ENCODE measurements at regions not wholly inside any gene's neighbourhood (a gene's known extent, or its start where the extent isn't known, plus 50 kb on each side); places are given as distances from the start of the nearest gene placed in this dataset.

DNA sequence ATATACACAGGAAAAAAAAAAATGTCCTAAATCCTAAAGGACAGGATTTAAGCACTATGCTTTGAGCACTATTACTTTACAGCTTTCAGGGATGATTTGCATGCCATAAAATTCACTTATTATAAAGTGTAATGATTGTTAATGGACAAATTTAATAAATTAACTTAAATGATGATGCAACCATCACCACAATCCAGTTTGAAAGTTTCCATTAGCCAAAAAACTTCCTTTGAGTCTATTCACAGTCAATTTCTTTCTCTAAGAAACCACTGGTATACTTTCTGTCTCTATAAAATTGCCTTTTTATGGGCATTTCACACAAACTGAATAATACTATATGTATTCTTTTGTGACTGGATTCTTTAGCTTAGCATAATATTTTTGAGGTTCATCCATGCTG, 111.1 kb upstream of the RIOK3 start:
- no peak for DNase-seq (ENCODE audit: low spot score)

DNA sequence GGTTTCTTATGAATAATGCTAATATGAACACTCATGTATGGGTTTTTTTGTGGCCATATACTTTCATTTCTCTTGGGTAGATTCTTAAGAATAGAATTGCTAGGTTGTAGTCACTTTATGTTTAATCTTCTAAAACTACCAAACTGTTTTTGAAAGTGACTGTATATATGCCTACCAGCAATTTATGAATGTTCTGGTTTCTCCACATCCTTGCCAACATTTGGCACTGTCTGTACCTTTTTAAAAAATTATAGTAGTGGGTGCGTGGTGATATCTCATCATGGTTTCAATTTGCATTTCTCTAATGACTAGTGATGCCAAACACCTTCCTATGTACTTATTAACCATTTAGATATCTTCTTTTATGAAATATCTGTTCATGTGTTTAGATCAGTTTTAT, 110.6 kb upstream of the RIOK3 start:
- no peak for DNase-seq (ENCODE audit: low spot score)

DNA sequence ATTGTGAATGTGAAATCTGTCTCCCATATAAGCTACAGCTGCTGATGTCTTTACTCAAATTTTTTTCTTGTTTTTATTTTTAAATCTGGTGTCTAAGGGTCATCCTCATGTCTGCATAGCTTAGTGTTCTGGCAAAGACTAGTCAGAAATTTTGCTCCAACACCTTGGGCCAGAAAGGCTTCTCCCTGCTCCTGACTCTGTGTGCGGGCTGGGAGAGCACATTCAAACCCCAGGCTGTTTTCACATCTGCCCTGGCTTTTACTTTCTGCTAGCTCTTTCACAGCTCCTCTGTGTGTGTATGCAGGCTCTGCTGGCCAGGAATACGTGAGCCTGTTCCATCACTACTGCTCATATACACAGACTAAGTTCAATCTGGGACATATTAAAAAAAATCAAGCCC, 102.9 kb upstream of the RIOK3 start:
- DNase-seq (ENCODE audit: low spot score): no peak

DNA sequence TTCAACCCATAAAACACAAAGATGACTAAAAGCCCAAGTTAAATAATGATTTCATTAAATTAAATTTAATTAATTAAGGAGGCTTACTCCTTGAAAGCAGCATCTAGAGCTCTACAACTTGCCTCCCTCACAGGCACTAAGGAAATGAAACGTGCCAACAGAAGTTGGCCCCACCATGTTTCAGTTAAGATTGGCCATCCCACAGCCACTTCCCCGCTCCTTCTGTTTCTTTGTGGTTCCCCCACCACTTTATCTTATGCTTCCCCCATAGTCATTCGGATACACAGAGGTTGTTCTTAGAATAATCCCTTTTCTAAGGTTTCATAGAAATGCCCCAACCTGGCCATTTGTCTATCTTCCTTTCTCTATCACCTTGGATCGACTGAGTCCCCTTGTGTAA, 101.6 kb upstream of the RIOK3 start:
- no peak for DNase-seq (ENCODE audit: low spot score)

DNA sequence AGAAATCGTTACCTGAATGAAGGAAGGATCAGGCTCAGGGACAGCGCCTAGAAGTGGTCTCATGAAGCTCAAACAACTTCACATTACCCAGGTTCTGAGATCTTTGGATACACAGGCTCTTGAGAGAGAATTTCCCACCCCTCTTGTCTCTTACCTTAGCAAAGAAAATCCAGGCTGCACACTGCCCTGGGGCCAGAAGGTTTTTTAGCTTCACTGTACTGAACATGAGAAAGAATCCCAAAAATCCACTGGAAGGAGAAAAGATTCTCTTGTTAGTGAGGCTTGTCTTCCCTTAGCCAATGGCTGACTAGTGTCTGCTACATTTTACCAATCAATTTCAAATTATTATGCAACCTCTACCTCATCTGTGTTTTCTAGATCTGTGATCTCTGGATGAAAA, 101.0 kb upstream of the RIOK3 start:
- no peak for DNase-seq (ENCODE audit: low spot score)

DNA sequence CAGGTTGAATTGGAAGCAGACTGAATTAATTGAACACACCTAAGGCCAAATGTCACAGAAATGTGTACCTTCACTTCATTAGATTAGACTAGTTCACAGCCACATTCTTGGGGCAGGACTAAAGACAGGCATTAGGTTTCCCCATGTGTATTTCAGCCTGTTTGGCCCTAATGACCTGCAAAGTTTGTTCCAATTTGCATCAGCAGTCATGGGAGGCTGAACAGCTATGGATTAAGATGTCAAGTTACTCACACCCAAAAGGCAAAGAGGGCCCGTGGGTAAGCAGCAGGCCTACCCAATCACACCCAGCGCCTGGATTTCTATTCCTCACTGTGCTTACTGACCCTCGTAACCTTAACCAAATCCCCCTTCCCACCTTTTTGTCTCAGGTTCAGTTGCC, 99.6 kb upstream of the RIOK3 start:
- DNase-seq (ENCODE audit: low spot score): no peak

DNA sequence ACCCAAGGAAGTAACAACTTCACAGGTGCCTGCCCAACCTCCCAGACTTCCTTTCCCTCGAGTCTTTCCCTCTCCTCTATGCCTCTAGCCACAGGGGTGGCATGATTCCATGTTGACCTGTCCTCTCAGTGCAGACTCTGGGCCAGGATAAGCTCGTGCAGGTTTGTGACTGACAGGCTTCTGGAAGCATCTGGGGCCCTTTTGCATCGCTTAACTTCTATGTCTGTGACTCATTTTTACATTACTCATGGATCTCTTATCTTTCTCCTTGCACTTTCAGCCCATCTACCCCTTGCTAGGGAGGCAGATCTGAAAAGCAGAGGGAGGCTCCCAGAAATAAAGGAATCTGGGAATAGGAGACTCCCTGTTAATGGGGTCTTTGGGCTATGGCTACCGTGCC, 98.5 kb upstream of the RIOK3 start:
- no peak for DNase-seq (ENCODE audit: low spot score)

DNA sequence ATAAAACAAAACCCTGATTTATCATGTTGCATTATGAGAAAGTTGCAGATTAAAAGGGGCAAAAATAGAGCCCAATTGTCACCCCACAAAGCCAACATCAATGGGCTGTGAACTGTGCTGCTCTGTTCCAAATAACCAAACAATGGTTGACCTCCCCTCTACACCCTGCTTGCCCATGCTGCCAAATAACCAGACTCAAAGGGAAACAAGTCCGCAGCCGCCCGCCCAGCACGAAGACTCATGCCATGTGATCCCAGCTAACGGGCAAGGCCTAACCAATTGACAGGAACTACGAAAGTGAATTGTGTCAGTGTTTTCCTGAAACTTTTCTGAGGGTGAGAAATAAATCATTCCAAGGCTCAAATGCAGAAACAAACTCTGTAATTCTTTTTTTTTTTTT, 97.9 kb upstream of the RIOK3 start:
- DNase-seq (ENCODE audit: low spot score): no peak

DNA sequence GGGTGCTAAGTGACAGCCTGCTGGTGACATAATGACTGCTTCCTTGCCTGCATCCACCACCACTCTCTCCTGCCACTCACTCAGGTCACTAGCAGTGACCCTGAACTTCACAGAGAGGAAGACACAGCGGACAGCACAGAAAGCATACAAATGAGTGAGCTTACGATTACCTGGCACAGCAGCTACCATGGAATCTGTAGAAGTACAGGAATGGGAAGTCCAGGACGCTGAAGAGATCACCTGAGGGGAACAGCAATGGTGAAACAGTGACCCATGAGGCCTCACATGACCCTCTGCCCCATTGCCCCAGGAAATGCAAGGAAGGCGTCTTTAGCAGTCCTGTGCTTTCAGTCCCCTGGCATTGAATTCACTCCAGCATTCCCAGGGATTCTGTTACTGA, 96.7 kb upstream of the RIOK3 start:
- DNase-seq (ENCODE audit: low spot score): no peak

DNA sequence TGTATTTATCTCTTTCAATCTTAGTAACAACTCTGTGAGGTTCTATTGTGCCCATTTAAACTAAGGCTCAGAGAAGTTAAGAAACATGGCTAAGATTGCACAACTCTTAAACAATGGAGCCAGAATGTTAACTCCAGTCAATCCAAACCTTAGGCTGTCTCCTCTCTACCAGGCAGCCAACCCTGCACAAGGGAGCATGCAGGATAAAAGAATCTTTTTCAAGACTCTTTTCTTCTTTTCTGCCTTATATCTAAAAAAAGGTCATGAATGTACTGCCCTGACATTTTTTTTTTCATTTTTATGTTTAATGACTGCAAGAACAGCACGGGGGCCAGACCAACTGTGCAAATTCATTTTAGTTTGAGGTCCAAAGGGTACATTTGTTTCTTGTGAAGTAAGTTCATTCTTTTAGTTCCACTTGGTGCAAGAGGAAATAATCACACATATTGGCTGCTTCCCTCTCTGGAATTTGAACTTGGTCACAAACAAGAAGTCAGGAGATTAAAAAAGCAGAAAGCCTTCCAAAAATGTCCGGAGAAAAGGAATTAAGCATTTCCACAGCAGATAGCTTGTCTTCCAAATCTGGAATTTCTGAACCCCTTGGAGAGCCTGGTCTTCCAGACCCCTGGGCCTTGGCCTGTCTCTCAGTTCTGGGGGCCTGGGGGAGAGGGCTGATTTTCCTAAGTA, 96.0 kb upstream of the RIOK3 start:
- peak; percentile 68 for DNase-seq (ENCODE audit: low spot score)

DNA sequence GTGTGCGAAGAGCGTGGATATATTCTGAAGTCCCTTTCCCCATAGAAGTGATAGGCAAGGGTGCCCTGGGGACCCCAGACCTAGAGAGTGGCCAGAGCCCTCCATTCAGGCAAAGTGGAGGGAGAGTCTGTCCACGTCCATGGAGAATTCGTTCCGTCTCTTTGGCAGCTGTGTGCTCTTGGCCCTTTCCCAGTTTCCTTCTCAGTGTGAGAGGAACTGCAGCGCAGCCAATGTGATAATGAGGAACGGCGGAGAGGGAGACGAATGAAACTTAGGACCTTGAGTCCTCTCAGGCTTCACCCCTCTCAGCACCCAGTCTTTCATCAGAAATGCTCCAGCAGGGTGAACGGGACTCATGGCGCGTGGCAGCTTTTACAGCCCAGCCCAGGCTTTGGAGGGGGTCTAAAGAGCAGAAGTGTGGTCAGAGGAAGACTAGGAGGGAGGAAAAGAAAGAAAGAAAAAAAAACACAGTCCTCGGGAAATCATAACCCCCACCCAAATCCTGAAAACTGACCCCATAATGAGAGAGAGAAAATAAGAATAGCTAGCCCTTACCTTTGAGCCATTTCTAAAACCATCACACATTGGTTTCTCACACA, 95.0 kb upstream of the RIOK3 start:
- no peak for DNase-seq (ENCODE audit: low spot score)

DNA sequence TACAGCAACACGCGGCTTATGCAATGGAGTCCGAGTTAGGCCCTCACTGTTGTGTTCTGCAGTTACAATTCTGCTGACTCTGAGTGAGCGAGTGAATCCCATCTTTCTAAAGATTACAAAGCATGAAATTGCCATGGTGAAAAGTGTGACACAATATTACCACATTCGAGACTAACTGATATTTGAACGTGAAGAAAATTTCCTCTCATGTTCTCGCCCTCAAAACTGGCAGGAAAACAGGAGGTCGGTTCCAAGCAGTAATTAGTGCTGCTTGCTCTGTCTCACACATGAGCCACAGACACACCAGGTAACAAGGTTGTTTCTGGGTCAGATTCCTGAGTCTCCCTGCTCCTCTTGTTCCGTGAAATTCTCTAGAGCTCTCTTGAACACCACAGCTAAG, 93.7 kb upstream of the RIOK3 start:
- DNase-seq (ENCODE audit: low spot score): no peak

DNA sequence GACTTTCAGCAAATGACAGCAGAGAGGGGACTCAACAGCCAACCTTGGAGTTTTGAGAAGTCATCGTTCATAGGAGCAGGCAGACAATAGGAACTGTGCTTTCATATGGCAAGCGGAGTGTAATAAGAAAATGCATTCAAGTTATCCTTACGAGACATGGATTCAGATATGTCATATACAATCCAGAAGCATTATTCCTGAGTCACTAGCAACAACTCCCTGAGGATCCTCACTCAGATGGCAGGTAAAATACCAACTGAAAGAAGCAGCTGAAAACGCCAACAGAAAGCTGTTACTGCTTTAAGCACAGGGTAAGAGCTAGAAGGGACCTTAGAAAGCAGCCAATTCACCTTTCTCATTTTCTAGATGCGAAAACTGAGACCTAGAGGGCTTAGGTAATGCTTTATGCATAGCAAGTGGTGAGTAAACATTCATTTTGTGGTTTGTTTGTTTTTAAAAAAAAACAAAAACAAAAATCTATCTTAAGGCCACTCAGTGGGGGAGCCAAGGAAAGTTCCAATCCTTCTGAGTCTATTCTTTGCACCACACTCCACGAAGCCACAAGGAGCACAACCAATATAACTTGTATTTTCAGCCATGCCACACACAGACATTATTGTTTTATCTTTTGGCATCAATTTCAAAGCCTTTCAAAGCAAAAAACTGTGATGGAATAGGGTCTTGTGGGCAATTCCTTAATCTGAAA, 89.1 kb upstream of the RIOK3 start:
- DNase-seq (ENCODE audit: low spot score): no peak

DNA sequence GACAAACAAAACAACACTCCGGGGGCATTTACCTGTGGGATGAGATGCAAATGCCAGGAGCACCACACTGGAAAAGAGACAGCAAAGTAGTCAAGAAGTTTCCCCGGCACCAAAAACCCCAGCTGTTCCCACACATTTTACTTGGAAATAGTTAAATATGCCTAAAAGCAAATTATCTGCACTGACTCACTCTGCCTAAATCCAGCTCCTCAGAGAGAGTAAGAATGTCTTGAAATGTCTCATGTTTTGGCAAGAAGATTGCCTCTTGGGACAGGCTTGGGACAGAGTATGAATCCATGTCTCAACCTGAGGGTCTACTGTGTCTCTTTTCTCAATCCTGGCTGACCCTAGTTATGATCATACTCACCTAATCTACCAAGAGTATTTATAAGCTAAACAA, 87.5 kb upstream of the RIOK3 start:
- peak; percentile 70 for DNase-seq (ENCODE audit: low spot score)

DNA sequence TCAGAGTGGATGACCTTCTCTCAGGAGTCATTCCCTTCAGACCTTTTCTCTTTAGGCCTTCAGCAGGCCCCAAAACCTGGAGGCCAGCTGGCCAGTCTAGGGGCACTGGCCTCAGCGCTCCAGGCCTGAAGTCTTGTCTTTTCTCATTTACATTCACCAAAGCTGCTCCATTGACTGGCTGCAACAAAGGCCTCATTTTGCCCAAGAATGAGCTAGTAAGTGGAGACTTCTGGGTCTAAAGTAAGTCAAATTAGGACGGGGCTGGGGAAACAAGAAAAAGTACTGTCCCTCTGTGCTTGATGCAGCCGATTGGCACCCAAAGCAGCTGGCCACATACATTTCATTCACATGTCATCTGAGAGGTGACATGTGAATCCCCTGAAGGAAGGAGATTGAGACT, 83.8 kb upstream of the RIOK3 start:
- no peak for DNase-seq (ENCODE audit: low spot score)

DNA sequence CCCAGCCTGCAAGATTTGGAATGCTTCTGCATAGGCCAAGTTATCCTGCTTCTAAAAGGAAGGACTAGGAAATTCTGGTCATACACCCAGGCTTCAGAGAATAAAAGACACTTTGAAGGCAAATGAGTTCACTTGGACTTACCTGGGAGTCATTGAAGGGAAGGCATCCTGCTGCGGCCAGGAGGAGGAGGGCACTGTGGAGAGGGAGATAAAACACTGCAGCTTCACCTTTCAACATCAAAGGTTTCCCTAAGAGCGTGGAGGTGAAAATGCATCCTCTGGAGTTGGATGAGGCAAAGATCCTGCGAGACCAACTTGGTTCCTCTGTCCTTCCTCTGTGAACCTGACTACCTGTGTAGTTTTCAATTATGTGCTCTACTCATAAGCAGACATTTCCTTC, 79.5 kb upstream of the RIOK3 start:
- DNase-seq (ENCODE audit: low spot score): no peak

DNA sequence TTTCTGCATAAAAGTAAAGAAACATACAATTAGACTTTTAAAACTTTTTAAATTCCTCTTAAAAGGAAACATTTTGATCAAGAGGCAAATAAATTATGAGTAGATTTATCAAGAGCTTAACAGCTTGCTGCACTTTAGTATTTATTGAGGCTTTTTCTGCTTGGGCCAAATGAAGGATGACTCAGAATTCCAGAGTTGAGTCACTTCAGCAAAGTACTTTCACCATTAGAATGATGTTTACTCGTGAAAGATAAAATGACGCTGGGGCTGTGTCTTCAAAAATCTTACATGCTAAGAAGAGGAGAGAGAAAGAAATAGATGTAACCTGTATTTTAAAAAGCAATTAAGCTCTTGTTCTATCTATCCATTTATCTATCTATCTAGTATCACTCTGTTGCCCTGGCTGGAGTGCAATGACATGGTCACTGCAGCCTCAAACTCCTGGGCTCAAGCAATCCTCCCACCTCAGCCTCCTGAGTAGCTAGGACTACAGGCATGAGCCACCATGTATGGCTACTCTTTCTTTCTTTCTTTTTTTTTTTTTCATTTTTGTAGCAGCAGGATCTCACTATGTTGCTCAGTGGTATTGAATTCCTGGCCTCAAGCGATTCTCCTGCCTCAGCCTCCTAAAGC, 75.3 kb upstream of the RIOK3 start:
- DNase-seq (ENCODE audit: low spot score): peak; percentile 84

DNA sequence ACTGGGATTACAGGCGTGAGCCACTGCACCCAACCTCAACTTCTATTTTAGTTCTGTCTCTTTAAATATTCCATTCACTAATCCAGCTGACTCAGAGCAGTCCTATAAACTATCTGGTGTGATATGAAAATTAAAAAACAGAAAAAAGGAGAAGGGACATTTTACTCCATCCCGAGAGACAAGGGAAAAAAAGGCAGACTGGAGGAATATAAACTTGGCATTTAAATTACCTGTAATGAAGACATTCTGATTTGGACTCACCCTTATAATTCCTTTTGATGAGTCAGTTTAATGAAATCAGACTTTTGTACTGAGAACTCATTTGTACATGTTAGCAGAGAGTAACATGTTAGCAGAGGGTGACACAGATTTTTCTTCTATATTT, 74.8 kb upstream of the RIOK3 start:
- peak; percentile 72 for DNase-seq (ENCODE audit: low spot score)

DNA sequence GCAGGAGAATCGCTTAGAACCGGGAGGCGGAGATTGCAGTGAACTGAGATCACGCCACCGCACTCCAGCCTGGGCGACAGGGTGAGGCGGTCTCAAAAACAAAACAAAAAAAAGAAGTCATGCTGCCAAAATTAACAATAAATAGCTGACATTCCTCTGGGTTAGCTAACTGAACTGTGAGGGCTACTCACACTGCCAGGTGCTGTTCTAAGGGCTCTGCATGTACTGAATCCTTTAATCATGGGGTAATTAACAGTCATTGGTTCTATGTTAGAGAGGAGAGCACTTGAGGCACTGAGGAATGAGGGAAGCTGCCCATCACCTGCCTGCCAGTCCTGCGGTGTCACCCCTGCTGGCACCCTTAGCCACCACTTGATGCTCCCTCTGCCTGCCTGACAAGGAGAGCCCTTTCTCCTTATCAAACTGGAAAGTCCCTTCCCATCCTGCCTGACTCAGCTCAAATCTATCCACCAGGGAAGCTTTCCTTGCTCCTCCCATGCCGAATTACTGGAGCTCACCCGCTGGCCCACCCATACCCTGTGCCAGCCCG, 73.0 kb upstream of the RIOK3 start:
- peak; percentile 21 for DNase-seq (ENCODE audit: low spot score)

DNA sequence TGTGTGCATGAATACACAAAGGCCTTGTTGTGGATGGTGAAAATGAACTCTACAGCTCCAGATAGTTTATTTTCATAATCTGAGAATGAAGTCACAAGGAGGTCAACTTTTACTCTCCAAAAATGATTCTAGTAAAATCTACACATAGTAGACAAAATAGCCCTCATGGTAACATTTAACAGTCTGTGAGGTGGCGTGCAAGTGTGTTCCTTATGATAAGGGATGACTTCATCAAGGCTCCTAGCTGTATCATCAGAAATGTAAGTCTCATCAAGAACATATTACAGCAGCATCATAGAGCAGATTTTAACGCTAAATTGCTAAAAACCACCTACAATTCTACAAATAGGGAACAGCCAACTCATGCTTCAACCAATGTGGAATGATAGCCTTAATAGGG, 72.3 kb upstream of the RIOK3 start:
- DNase-seq (ENCODE audit: low spot score): no peak

DNA sequence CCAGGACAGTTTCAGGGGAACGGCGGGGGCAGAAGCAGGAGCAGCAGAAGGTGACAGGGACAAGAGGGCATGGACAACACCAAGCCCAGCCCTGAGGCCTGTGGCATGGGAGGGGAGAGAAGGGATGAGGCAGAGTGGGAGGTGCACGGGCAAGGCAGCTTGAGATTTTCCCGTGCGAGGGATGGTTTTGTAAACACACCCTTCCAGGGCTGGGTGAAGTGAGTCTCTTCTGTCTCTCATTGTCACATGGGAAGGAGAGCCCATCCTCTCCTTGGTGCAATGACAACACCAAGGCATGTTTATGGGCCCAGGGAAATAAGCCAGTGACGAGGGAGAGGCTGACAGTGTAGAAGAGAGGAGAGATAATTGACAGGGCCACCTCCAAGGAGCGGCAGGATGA, 69.6 kb upstream of the RIOK3 start:
- DNase-seq (ENCODE audit: low spot score): no peak
